GM12878 (cell line): ENCODE measurements at regions not wholly inside any gene's neighbourhood (a gene's known extent, or its start where the extent isn't known, plus 50 kb on each side); places are given as distances from the start of the nearest gene placed in this dataset.

Source experiments
- CHD1 ChIP-seq: IDR thresholded peaks from 2 replicates; pipeline ENCODE4 v1.6.1; 2012; ENCODE audit warnings: low read depth, low read length, improper control_type of control experiment
- CREM ChIP-seq: IDR thresholded peaks from 2 replicates; pipeline ENCODE4 v1.6.1; 2014; ENCODE audit warnings: antibody characterized with exemption, low read depth
- FOXM1 ChIP-seq: IDR thresholded peaks from 2 replicates; pipeline ENCODE4 v1.6.1; 2012; ENCODE audit warnings: low read depth, mild to moderate bottlenecking, inconsistent platforms, low read length, moderate library complexity
- MYC ChIP-seq: IDR thresholded peaks from 2 replicates; pipeline ENCODE4 v1.6.1; 2011; ENCODE audit warnings: mild to moderate bottlenecking, low read length, moderate library complexity, inconsistent platforms; ENCODE audit not compliant: insufficient read depth, insufficient replicate concordance, insufficient read length, severe bottlenecking
- ZZZ3 ChIP-seq: IDR thresholded peaks from 2 replicates; pipeline ENCODE4 v1.6.1; 2011; ENCODE audit warnings: low read depth; ENCODE audit not compliant: control insufficient read depth, insufficient read length
- TF ChIP-seq, protein P1 (sequence below): fragments of 450-650 bp; formaldehyde crosslinking; IDR thresholded peaks from 2 replicates; pipeline ENCODE4 v1.4.0; 2020; ENCODE audit warnings: mild to moderate bottlenecking, moderate library complexity
- TF ChIP-seq, protein P2 (sequence below), 3 experiments: IDR thresholded peaks in 2 of 3; conservative IDR thresholded peaks in 1 of 3; 2 replicates each; pipeline ENCODE4 v1.5.1; 2011; ENCODE audit warnings: low read depth in 3 of 3, low read length in 3 of 3, mild to moderate bottlenecking in 3 of 3, control low read depth in 2 of 3, moderate library complexity in 2 of 3, inconsistent platforms in 1 of 3, mixed read lengths in 1 of 3; ENCODE audit not compliant: control insufficient read depth in 2 of 3, insufficient read depth in 1 of 3; ENCODE audit errors: extremely low read depth in 1 of 3
- TF ChIP-seq, protein P3 (sequence below): fragments of 450-650 bp; IDR thresholded peaks from 2 replicates; pipeline ENCODE4 v1.6.1; 2017; ENCODE audit warnings: mild to moderate bottlenecking

DNA sequence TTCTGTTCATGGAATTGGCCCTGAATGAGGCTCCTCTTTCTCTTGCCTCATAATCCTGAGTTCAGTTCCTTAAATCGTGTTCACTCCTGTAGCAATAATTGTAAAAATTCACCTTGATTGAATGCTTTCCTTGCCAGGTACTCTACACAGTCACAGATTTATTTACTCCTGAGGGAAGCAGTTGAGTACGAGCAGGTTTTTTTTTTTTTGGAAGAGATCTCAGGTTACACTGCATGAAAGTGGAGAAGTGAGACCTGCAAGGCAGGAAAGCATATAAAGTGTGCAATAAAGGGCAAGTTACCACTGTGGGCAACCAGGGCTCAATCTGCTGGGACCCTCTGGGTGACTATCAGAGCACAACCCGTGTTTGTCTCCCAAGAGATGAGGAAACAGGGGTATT is 93.0 kb upstream of the DOK5 start:
- TF ChIP-seq CREM (no peak), MYC (no peak), ZZZ3 (no peak), CHD1 (no peak), FOXM1 (no peak)
- TF ChIP-seq, protein P1, sequence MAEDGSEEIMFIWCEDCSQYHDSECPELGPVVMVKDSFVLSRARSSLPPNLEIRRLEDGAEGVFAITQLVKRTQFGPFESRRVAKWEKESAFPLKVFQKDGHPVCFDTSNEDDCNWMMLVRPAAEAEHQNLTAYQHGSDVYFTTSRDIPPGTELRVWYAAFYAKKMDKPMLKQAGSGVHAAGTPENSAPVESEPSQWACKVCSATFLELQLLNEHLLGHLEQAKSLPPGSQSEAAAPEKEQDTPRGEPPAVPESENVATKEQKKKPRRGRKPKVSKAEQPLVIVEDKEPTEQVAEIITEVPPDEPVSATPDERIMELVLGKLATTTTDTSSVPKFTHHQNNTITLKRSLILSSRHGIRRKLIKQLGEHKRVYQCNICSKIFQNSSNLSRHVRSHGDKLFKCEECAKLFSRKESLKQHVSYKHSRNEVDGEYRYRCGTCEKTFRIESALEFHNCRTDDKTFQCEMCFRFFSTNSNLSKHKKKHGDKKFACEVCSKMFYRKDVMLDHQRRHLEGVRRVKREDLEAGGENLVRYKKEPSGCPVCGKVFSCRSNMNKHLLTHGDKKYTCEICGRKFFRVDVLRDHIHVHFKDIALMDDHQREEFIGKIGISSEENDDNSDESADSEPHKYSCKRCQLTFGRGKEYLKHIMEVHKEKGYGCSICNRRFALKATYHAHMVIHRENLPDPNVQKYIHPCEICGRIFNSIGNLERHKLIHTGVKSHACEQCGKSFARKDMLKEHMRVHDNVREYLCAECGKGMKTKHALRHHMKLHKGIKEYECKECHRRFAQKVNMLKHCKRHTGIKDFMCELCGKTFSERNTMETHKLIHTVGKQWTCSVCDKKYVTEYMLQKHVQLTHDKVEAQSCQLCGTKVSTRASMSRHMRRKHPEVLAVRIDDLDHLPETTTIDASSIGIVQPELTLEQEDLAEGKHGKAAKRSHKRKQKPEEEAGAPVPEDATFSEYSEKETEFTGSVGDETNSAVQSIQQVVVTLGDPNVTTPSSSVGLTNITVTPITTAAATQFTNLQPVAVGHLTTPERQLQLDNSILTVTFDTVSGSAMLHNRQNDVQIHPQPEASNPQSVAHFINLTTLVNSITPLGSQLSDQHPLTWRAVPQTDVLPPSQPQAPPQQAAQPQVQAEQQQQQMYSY (CRISPR knock-in tag): no peak
- TF ChIP-seq, protein P2, sequence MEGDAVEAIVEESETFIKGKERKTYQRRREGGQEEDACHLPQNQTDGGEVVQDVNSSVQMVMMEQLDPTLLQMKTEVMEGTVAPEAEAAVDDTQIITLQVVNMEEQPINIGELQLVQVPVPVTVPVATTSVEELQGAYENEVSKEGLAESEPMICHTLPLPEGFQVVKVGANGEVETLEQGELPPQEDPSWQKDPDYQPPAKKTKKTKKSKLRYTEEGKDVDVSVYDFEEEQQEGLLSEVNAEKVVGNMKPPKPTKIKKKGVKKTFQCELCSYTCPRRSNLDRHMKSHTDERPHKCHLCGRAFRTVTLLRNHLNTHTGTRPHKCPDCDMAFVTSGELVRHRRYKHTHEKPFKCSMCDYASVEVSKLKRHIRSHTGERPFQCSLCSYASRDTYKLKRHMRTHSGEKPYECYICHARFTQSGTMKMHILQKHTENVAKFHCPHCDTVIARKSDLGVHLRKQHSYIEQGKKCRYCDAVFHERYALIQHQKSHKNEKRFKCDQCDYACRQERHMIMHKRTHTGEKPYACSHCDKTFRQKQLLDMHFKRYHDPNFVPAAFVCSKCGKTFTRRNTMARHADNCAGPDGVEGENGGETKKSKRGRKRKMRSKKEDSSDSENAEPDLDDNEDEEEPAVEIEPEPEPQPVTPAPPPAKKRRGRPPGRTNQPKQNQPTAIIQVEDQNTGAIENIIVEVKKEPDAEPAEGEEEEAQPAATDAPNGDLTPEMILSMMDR (IDR thresholded peaks at IDR 0.05 in 2 of 3, conservative IDR thresholded peaks at IDR 0.05 in 1 of 3; ENCODE audit: control insufficient read depth in 2 of 3, extremely low read depth in 1 of 3, insufficient read depth in 1 of 3, low read depth in 3 of 3, low read length in 3 of 3): no peak
- TF ChIP-seq, protein P3, sequence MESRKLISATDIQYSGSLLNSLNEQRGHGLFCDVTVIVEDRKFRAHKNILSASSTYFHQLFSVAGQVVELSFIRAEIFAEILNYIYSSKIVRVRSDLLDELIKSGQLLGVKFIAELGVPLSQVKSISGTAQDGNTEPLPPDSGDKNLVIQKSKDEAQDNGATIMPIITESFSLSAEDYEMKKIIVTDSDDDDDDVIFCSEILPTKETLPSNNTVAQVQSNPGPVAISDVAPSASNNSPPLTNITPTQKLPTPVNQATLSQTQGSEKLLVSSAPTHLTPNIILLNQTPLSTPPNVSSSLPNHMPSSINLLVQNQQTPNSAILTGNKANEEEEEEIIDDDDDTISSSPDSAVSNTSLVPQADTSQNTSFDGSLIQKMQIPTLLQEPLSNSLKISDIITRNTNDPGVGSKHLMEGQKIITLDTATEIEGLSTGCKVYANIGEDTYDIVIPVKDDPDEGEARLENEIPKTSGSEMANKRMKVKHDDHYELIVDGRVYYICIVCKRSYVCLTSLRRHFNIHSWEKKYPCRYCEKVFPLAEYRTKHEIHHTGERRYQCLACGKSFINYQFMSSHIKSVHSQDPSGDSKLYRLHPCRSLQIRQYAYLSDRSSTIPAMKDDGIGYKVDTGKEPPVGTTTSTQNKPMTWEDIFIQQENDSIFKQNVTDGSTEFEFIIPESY: no peak
